ENCODE measurements at regions not wholly inside any gene's neighbourhood (a gene's known extent, or its start where the extent isn't known, plus 50 kb on each side); places are given as distances from the start of the nearest gene placed in this dataset.

- DNase-seq: no peak
Observed at GRCh38 chr12:34386016-34386415, 363.7 kb downstream of the ALG10 start.

DNA sequence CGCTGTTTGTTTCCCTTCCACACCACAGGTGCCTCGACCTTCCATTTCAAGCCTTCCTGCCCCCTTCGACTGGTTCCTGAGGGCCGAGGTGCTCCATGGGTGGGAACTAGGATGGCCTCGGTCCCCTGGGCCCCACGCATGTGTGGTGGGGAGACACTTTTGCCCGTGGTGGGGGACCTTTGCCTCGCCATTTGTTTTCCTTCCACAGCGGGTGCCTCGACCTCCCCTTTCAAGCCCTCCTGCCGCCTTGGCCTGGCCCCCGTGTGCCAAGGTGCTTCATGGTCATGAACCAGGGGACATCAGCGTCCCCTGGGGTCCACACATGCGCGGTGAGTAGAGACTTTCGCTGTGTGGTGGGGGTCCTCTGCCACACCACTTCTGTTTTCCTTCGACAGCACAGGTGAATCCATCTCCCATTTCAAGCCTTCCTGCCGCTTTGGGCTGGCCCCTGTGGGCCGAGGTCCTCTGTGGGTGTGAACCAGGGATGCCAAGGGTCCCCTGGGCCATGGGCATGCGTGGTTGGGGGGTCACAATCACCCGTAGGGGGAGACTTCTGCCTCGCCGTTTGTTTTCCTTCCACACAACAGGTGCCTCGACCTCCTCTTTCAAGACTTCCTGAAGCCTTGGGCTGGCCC, 364.4 kb downstream of the ALG10 start:
- DNase-seq: no peak

DNA sequence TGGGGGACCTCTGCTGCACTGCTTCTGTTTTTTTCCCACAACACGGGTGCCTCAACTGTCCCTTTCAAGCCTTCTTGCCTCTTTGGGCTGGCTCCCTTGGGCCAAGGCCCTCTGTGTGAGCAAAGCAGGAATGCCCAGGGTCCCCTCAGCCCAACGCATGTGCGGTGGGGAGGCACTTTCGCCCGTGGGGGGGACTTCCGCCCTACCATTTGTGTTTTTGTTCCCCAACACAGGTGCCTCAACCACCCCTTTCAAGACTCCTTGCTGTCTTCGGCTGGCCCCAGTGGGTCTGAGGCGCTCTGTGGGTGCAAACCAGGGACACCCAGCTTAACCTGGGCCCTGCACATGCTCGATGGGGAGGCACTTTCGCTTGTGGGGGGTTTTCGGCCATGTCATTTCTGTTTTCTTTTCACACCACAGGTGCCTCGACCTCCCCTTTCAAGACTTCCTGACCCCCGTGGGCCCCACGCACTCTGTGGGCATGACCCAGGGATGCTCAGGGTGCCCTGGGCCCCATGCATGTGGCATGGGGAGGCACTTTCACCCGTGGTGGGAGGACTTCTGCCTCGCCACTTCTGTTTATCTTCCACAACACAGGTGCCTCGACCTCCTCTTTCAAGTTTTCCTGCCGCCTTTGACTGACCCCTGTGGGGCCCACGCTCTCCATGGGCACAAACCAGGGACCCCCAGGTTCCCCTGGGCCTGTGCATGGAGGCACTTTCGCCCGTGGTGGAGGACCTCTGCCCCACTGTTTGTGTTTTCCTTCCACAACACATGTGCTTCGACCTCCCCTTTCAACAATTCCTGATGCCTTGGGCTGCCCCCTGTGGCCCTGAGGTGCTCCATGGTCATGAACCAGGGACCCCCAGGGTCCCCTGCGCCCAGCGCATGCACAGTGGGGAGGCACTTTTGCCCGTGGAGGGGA, 365.7 kb downstream of the ALG10 start:
- DNase-seq: no peak

DNA sequence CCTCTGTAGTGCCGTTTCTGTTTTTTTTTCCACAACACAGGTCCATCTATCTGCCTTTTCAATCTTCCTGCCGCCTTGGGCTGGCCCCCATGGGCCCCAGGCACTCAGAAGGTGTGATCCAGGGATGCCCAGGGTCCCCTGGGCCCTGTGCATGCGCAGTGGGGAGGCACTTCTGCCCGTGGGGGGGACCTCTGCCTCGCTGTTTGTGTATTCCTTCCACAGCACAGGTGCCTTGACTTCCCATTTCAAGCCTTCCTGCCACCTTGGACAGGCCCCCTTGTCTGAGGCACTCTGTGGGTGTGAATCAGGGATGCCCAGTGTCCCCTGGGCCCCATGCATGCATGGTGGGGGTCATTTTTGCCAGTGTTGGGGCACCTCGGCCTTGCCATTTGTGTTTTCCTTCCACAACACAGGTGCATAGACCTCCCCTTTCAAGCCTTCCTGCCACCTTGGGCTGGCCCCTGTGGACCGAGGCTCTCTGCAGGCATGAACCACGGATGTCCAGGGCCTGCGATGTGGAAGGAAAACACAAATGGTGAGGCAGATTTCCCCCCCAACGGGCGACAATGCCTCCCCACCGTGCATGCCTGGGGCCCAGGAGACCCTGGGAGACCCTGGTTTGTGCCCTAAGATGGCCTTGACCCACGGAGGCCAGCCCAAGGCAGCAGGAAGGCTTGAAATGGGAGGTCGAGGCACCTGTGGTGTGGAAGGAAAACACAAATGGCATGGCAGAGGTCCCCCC, 366.5 kb downstream of the ALG10 start:
- no peak for DNase-seq

- DNase-seq: no peak
Observed at GRCh38 chr12:34389378-34390170, 367.3 kb downstream of the ALG10 start.

DNA sequence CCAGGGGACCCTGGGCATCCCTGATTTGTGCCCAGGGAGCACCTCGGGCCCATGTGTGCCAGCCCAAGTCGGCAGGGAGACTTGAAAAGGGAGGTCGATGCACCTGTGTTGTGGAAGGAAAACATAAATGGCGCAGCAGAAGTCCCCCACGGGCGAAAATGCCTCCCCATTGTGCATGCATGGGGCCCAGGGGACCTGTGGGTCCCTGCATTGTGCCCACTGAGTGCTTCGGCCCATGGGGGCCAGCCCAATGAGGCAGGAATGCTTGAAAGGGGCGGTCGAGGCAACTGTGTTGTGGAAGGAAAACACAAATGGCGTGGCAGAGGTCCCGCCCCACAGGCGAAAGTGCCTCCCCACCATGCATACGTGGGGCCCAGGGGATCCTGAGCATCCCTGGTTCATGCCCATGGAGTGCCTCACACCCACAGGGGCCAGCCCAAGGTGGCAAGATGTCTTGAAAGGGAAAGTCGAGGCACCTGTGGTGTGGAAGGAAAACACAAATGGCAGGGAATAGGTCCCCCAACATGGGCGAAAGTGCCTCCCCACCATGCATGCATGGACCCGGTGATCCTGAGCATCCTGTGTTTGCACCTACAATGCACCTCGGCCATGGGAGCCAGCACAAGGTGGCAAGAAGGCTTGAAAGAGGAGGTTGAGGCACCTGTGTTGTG, 368.0 kb downstream of the ALG10 start:
- no peak for DNase-seq

DNA sequence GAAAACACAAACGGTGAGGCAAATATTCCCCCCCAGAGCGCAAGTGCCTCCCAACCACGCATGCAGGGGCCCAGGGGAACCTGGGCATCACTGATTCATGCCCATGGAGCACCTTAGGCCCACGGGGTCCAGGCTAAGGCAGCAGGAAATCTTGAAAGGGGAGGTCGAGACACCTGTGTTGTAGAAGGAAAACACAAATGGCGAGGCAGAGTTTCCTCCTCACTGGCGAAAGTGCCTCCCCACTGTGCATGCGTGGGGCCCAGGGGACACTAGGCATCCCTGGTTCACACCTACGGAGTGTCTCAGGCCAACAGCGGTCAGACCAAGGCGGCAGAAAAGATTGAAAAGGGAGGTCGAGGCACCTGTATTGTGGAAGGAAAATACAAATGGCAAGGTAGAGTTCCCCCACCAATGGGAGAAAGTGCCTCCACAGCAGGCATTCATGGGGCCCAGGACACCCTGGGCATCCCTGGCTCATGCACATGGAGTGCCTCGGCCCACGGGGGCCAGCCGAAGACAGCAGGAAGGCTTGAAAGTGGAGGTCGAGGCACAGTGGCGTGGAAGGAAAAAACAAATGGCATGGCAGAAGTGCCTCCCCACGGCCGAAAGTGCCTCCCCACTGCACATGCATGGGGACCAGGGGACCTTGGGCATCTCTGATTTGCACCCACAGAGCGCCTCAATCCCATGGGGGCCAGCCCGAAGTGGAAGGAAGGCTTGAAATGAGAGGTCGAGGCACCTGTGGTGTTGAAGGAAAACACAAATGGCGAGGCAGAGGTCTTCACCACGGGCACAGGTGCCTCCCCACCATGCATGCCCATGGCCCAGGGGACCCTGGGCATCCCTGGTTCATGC, 368.8 kb downstream of the ALG10 start:
- no peak for DNase-seq

DNA sequence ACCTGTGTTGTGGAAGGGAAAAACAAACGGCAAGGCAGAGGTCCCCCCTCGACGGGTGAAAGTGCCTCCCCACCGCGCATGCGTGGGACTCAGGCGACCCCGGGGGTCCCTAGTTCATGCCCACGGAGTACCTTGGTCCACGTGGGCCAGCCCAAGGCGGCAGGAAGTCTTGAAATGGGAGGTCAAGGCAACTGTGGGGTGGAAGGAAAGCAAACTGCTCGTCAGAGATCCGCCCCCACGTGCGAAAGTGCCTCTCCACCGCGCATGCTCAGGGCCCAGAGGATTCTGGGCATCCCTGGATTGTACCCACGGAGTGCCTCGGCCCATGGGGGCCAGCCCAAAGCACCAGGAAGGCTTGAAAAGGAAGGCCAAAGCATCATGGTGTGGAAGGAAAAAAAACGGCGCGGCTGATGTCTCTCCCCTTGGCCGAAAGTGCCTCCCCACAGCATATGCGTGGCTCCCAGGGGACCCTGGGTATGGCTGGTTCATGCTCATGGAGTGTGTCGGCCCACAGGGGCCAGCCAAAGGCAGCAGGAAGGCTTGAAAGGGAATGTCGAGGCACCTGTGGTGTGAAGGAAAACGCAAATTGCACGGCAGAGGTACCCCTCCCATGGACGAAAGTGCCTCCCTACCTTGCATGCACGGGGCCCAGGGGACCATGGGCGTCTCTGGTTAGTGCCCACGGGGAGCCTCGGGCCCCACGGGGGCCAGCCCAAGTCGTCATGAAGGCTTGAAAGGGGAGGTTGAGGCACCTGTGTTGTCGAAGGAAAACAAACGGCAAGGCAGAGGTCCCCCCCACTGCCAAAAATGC, 369.7 kb downstream of the ALG10 start:
- DNase-seq: peak; percentile 11

GRCh38 chr12:34392741-34393085, 370.4 kb downstream of the ALG10 start:
- peak; percentile 2 for DNase-seq

DNA sequence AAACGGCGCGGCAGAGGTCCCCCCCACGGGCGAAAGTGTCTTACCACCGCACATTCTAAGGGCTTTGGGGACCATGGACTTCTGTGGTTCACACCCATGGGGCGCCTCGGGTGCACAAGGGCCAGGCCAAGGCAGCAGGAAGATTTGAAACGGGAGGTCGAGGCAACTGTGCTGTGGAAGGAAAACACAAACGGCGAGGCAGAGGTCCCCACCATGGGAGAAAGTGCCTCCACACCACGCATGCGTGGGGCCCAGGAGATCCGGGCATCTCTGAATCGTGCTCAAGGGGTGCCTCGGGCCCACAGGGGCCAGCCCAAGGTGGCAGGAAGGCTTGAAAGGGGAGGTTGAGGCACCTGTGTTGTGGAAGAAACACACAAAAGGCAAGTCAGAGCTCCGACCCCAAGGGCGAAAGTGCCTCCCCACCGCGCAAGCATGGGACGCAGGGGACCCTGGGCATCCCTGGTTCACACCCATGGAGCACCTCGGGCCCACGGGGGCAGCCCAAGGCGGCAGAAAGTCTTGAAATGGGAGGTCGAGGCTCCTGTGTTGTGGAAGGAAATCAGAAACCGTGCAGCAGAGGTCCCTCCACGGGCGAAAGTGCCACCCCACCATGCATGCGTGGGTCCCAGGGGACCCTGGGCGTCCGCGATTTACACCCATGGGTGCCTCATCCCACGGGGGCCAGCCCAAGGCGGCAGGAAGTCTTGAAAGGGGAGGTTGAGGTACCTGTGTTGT, 371.0 kb downstream of the ALG10 start:
- DNase-seq: peak; percentile 6

GRCh38 chr12:34393821-34394150, 371.5 kb downstream of the ALG10 start:
- peak; percentile 7 for DNase-seq

GRCh38 chr12:34394211-34395055, 372.1 kb downstream of the ALG10 start:
- peak; percentile 3 for DNase-seq

DNA sequence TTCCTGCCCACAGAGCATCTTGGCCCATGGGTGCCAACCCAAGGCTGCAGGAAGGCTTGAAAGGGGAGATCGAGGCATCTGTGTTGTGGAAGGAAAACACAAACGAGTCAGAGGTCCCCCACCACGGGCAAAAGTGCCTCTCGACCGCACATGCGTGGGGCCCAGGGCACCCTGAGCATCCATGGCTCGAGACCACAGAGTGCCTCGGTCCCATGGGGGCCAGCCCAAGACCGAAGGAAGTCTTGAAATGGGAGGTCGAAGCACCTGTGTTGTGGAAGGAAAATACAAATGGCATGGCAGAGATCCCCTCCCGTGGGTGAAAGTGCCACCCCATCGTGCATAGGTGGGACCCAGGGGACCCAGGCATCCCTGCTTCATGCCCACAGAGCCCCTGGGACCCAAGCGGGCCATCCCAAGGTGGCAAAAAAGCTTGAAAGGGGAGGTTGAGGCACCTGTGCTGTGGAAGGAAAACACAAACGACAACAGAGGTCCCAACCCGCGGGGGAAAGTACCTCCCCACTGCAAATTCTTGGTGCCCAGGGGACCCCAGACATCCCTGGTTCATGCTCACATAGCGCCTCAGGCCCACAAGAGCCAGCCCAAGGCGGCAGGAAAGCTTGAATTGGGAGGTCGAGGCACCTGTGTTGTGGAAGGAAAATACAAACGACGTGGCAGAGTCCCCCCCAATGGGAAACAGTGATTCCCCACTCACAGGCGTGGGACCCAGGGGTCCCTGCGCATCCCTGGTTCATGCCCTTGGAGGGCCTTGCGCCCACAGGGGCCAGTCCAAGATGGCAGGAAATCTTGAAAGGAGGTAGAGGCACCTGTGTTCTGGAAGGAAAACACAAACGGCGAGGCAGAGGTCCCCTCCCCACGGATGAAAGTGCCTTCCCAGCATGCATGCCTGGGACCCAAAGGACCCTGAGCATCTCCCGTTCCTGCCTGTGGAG, 373.0 kb downstream of the ALG10 start:
- peak; percentile 7 for DNase-seq

DNA sequence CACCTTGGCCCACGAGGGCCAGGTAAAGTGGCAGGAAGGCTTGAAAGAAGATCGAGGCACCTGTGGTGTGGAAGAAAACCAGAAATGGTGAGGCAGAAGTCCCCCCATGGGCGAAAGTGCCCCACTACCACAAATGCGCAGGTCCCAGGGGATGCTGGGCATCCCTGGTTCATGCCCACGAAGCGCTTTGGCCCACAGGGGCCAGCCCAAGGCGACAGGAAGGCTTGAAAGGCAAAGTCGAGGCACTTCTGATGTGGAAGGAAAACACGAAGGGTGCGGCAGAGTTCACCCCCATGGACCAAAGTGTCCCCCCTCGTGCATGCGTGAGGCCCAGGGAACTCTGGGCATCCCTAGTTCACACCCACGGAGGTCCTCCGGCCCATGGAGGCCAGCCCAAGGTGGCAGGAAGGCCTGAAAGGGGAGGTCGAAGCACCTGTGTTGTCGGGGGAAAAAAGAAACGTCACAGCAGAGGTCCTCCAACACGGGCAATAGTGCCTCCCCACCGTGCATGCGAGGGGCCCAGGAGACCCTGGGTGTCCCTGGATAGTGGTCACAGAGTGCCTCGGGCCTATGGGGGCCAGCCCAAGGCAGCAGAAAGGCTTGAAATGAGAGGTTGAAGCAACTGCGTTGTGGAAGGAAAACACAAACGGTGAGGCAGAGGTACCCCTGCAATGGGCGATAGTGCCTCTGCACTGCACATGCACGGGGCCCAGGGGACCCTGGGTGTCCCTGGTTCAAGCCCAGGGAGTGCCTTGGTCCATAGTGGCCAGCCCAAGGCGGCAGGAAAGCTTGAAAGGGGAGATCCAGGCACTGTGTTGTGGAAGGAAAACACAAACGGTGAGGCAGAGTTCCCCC, 373.9 kb downstream of the ALG10 start:
- DNase-seq: peak; percentile 6

GRCh38 chr12:34396861-34397590, 374.7 kb downstream of the ALG10 start:
- DNase-seq: peak; percentile 11
